ENCODE measurements at regions not wholly inside any gene's neighbourhood (a gene's known extent, or its start where the extent isn't known, plus 50 kb on each side); places are given as distances from the start of the nearest gene placed in this dataset.

DNA sequence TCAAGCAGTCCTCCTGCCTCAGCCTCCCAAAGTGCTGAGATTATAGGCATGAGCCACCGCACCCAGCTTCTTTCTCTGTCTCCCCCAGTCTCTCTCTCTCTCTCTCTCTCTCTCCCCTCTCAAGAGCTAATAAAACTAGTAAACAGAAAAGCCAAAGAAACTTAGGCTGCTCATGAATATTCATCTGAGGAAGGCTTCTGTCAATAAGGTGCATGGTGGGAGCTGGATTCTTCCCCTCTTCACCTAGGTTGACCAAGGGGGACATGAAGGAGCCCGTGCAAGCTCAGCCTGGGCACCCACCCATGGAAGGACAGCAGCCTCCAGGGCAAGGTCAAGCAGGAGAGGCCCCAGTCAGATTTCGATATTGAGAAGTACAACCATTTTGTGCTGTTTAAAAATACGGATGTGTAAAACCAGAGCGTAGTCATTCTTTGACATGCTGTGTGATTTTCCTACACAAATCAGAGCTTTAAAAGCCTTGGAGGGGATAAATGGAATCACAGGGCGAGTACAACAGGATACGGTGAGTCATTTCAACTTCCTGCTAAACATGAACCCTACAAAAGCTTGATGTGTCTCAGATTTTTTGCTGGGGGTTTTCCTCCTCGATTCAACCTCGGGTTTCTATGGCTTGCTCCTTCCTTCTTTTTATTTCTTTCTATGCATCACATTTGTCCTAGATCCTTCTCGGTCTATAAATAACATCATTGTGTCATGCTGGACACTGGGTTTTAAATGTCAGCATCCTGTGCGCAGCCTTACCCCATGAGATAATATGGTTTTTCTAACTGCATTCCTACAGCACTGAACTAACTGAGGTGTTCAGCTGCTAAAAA, 368.9 kb upstream of the JARID2 start (continued):
- TF ChIP-seq, protein P1, sequence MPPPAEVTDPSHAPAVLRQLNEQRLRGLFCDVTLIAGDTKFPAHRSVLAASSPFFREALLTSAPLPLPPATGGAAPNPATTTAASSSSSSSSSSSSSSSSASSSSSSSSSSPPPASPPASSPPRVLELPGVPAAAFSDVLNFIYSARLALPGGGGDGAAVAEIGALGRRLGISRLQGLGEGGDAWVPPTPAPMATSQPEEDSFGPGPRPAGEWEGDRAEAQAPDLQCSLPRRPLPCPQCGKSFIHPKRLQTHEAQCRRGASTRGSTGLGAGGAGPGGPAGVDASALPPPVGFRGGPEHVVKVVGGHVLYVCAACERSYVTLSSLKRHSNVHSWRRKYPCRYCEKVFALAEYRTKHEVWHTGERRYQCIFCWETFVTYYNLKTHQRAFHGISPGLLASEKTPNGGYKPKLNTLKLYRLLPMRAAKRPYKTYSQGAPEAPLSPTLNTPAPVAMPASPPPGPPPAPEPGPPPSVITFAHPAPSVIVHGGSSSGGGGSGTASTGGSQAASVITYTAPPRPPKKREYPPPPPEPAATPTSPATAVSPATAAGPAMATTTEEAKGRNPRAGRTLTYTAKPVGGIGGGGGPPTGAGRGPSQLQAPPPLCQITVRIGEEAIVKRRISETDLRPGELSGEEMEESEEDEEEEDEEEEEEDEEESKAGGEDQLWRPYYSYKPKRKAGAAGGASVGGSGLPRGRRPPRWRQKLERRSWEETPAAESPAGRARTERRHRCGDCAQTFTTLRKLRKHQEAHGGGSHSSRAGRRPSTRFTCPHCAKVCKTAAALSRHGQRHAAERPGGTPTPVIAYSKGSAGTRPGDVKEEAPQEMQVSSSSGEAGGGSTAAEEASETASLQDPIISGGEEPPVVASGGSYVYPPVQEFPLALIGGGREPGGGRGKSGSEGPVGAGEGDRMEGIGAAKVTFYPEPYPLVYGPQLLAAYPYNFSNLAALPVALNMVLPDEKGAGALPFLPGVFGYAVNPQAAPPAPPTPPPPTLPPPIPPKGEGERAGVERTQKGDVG (CRISPR knock-in tag; IDR thresholded peaks at IDR 0.05): no peak
- no peak for TF ChIP-seq HCFC1 (IDR thresholded peaks at IDR 0.05; ENCODE audit: low read length)
- TF ChIP-seq, protein P2, sequence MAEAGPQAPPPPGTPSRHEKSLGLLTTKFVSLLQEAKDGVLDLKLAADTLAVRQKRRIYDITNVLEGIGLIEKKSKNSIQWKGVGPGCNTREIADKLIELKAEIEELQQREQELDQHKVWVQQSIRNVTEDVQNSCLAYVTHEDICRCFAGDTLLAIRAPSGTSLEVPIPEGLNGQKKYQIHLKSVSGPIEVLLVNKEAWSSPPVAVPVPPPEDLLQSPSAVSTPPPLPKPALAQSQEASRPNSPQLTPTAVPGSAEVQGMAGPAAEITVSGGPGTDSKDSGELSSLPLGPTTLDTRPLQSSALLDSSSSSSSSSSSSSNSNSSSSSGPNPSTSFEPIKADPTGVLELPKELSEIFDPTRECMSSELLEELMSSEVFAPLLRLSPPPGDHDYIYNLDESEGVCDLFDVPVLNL (IDR thresholded peaks at IDR 0.05; ENCODE audit: low read depth, low read length): no peak
- no peak for TF ChIP-seq FOS (IDR thresholded peaks at IDR 0.05; ENCODE audit: borderline replicate concordance, extremely low read depth, insufficient read length)
- peak; percentile 82 for TF ChIP-seq CREM (IDR thresholded peaks at IDR 0.05; ENCODE audit: low read depth)
- TF ChIP-seq DPF2 (IDR thresholded peaks at IDR 0.05): peak; percentile 90
- peak; percentile 63; the same call in 1 of the 2 replicates for TF ChIP-seq YY1 (IDR thresholded peaks at IDR 0.05; ENCODE audit: low read depth, low read length)
- TF ChIP-seq SREBF2 (IDR thresholded peaks at IDR 0.05; ENCODE audit: low read length): no peak
- TF ChIP-seq, protein P3, sequence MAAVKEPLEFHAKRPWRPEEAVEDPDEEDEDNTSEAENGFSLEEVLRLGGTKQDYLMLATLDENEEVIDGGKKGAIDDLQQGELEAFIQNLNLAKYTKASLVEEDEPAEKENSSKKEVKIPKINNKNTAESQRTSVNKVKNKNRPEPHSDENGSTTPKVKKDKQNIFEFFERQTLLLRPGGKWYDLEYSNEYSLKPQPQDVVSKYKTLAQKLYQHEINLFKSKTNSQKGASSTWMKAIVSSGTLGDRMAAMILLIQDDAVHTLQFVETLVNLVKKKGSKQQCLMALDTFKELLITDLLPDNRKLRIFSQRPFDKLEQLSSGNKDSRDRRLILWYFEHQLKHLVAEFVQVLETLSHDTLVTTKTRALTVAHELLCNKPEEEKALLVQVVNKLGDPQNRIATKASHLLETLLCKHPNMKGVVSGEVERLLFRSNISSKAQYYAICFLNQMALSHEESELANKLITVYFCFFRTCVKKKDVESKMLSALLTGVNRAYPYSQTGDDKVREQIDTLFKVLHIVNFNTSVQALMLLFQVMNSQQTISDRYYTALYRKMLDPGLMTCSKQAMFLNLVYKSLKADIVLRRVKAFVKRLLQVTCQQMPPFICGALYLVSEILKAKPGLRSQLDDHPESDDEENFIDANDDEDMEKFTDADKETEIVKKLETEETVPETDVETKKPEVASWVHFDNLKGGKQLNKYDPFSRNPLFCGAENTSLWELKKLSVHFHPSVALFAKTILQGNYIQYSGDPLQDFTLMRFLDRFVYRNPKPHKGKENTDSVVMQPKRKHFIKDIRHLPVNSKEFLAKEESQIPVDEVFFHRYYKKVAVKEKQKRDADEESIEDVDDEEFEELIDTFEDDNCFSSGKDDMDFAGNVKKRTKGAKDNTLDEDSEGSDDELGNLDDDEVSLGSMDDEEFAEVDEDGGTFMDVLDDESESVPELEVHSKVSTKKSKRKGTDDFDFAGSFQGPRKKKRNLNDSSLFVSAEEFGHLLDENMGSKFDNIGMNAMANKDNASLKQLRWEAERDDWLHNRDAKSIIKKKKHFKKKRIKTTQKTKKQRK (IDR thresholded peaks at IDR 0.05; ENCODE audit: low read depth, low read length): no peak
- TF ChIP-seq MEF2A (IDR thresholded peaks at IDR 0.05; ENCODE audit: insufficient read depth, low read depth, low read length): peak; percentile 92
- TF ChIP-seq, protein P4, sequence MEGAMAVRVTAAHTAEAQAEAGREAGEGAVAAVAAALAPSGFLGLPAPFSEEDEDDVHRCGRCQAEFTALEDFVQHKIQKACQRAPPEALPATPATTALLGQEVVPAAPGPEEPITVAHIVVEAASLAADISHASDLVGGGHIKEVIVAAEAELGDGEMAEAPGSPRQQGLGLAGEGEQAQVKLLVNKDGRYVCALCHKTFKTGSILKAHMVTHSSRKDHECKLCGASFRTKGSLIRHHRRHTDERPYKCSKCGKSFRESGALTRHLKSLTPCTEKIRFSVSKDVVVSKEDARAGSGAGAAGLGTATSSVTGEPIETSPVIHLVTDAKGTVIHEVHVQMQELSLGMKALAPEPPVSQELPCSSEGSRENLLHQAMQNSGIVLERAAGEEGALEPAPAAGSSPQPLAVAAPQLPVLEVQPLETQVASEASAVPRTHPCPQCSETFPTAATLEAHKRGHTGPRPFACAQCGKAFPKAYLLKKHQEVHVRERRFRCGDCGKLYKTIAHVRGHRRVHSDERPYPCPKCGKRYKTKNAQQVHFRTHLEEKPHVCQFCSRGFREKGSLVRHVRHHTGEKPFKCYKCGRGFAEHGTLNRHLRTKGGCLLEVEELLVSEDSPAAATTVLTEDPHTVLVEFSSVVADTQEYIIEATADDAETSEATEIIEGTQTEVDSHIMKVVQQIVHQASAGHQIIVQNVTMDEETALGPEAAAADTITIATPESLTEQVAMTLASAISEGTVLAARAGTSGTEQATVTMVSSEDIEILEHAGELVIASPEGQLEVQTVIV (IDR thresholded peaks at IDR 0.05; ENCODE audit: borderline replicate concordance, partially characterized antibody): no peak
- TF ChIP-seq, protein P5, sequence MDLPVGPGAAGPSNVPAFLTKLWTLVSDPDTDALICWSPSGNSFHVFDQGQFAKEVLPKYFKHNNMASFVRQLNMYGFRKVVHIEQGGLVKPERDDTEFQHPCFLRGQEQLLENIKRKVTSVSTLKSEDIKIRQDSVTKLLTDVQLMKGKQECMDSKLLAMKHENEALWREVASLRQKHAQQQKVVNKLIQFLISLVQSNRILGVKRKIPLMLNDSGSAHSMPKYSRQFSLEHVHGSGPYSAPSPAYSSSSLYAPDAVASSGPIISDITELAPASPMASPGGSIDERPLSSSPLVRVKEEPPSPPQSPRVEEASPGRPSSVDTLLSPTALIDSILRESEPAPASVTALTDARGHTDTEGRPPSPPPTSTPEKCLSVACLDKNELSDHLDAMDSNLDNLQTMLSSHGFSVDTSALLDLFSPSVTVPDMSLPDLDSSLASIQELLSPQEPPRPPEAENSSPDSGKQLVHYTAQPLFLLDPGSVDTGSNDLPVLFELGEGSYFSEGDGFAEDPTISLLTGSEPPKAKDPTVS (IDR thresholded peaks at IDR 0.05; ENCODE audit: low read depth, low read length): no peak
- TF ChIP-seq SIN3A (IDR thresholded peaks at IDR 0.05; ENCODE audit: low read depth, low read length): no peak
- TF ChIP-seq ZNF384 (IDR thresholded peaks at IDR 0.05; ENCODE audit: borderline replicate concordance, low read depth, low read length): no peak
- peak in 1 of 2 experiments; percentile 91; a peak in 1 of 4 replicates for TF ChIP-seq CEBPB (IDR thresholded peaks at IDR 0.05; ENCODE audit: borderline replicate concordance in 1 of 2, low read depth in 2 of 2, low read length in 2 of 2)
- no peak for TF ChIP-seq MXI1 (IDR thresholded peaks at IDR 0.05; ENCODE audit: low read depth, low read length)
- peak; percentile 97 for TF ChIP-seq FOXM1 (IDR thresholded peaks at IDR 0.05; ENCODE audit: low read depth, low read length)

Measured in GM12878 (cell line).